Endothelial cell of umbilical vein (primary cell): ENCODE measurements at regions not wholly inside any gene's neighbourhood (a gene's known extent, or its start where the extent isn't known, plus 50 kb on each side); places are given as distances from the start of the nearest gene placed in this dataset.

Experiments
- BruUV-seq: library from RNA; stranded (reverse); fragments of 400-500 nt; replicated peaks from 2 replicates; lab custom pipeline; 2021; lab: Mats Ljungman, UMichigan
- CTCF ChIA-PET: fragments of 300-600, 350-600 bp; sonication (Branson Sonifier 250); formaldehyde crosslinking; loops from one replicate; lab custom pipeline; 2021; ENCODE audit warnings: antibody characterized with exemption, inconsistent platforms; lab: Charles Lee
- POLR2A ChIA-PET: fragments of 300-600, 350-600 bp; sonication (Branson Sonifier 250); formaldehyde crosslinking; loops from one replicate; lab custom pipeline; 2021; ENCODE audit warnings: antibody characterized with exemption, inconsistent platforms; lab: Charles Lee
- DNase-seq: peaks from one replicate; pipeline ENCODE4 v3.0.0-alpha.2; 2011; ENCODE audit warnings: low read depth, low spot score
- FAIRE-seq: peaks from 2 replicates; lab custom pipeline; 2011; peaks lifted over from hg19 to GRCh38; lab: Jason Lieb, UNC
- H2AFZ ChIP-seq: 2 replicates; pipeline ENCODE4 v1.6.0; 2012; ENCODE audit warnings: low read depth, low read length, control low read depth, inconsistent platforms
- H3K27ac ChIP-seq: 2 replicates; pipeline ENCODE4 v1.5.1; 2011; ENCODE audit warnings: low read depth, mild to moderate bottlenecking, control low read depth, low read length, moderate library complexity; ENCODE audit not compliant: insufficient read depth
- H3K27me3 ChIP-seq, 2 experiments: 2 replicates each; pipeline versions ENCODE4 v1.6.0 to v1.6.1; 2011; ENCODE audit warnings: low read length in 2 of 2, mixed read lengths in 1 of 2; ENCODE audit not compliant: control insufficient read depth in 2 of 2, insufficient read depth in 2 of 2
- H3K36me3 ChIP-seq, 2 experiments: 2 replicates in 1 of 2; 3 replicates in 1 of 2; pipeline ENCODE4 v1.5.1; 2011; ENCODE audit warnings: low read length in 2 of 2, mild to moderate bottlenecking in 1 of 2, moderate library complexity in 1 of 2; ENCODE audit not compliant: control insufficient read depth in 2 of 2, insufficient read depth in 2 of 2; ENCODE audit errors: extremely low read depth in 1 of 2
- H3K4me1 ChIP-seq: 3 replicates; pipeline ENCODE4 v1.5.1; 2011; ENCODE audit warnings: mild to moderate bottlenecking, low read length; ENCODE audit not compliant: control insufficient read depth, insufficient read depth; ENCODE audit errors: extremely low read depth
- H3K4me2 ChIP-seq: 2 replicates; pipeline ENCODE4 v1.6.1; 2011; ENCODE audit warnings: low read length, control low read depth, mixed read lengths; ENCODE audit not compliant: insufficient read depth
- H3K4me3 ChIP-seq, 3 experiments: fragments of 200-600 bp in 1 of 3; sonication (generic), shearing (Covaris generic) in 1 of 3; replicated peaks in 1 of 3; 2 replicates each; pipeline ENCODE4 v1.5.1; 2011 to 2016; ENCODE audit warnings: control low read depth in 3 of 3, low read length in 3 of 3, mild to moderate bottlenecking in 2 of 3, inconsistent platforms in 1 of 3, low read depth in 1 of 3, moderate library complexity in 1 of 3; ENCODE audit not compliant: insufficient read depth in 1 of 3
- H3K79me2 ChIP-seq: 2 replicates; pipeline ENCODE4 v1.6.0; 2012; ENCODE audit warnings: low read length, inconsistent platforms; ENCODE audit not compliant: control insufficient read depth, insufficient read depth
- H3K9ac ChIP-seq: replicated peaks from 2 replicates; pipeline ENCODE3; 2011; ENCODE audit warnings: low read length, control low read depth; ENCODE audit not compliant: insufficient read depth; ENCODE audit errors: extremely low read depth
- H3K9me1 ChIP-seq: replicated peaks from 3 replicates; pipeline ENCODE4 v1.6.0; 2011; ENCODE audit warnings: mild to moderate bottlenecking, low read length; ENCODE audit not compliant: control insufficient read depth, insufficient read depth; ENCODE audit errors: extremely low read depth
- H3K9me3 ChIP-seq: replicated peaks from 2 replicates; pipeline ENCODE4 v1.5.1; 2012; ENCODE audit warnings: low read length, inconsistent platforms; ENCODE audit not compliant: control insufficient read depth, insufficient read depth
- H4K20me1 ChIP-seq: replicated peaks from 2 replicates; pipeline ENCODE3; 2011; ENCODE audit warnings: mild to moderate bottlenecking, low read length; ENCODE audit not compliant: control insufficient read depth, insufficient read depth; ENCODE audit errors: extremely low read depth
- EZH2 ChIP-seq: IDR thresholded peaks from 2 replicates; pipeline ENCODE4 v1.6.1; 2012; ENCODE audit warnings: borderline replicate concordance, low read depth, mild to moderate bottlenecking, moderate library complexity, low read length, inconsistent platforms; ENCODE audit not compliant: severe bottlenecking
- FOS ChIP-seq: IDR thresholded peaks from 2 replicates; pipeline ENCODE4 v1.6.1; 2011; ENCODE audit warnings: mild to moderate bottlenecking, low read length, moderate library complexity, borderline replicate concordance; ENCODE audit not compliant: insufficient read depth
- GATA2 ChIP-seq: IDR thresholded peaks from 2 replicates; pipeline ENCODE4 v1.7.0; 2011; ENCODE audit warnings: low read depth, mild to moderate bottlenecking, moderate library complexity, mixed read lengths, low read length; ENCODE audit not compliant: insufficient read length, insufficient read depth
- JUN ChIP-seq: IDR thresholded peaks from 2 replicates; pipeline ENCODE4 v1.6.1; 2011; ENCODE audit warnings: borderline replicate concordance, low read depth; ENCODE audit not compliant: insufficient read length, insufficient read depth
- MYC ChIP-seq: IDR thresholded peaks from one replicate; pipeline ENCODE4 v1.6.1; 2011; ENCODE audit warnings: mild to moderate bottlenecking, low read depth, low read length
- POLR2A ChIP-seq: IDR thresholded peaks from 2 replicates; pipeline ENCODE4 v1.6.1; 2012; ENCODE audit warnings: low read depth, mild to moderate bottlenecking, control low read depth, low read length
- POLR2AphosphoS5 ChIP-seq: IDR thresholded peaks from 2 replicates; pipeline ENCODE4 v1.6.1; 2012; ENCODE audit warnings: low read depth, mild to moderate bottlenecking, control low read depth, low read length, moderate library complexity; ENCODE audit not compliant: insufficient read depth
- dilution Hi-C: fragments of 300-500 bp; cut with MboI; formaldehyde crosslinking; loops from one replicate; pipeline ENCODE4 v1.15.0; 2019; ENCODE audit warnings: low sequenced_read_pairs; ENCODE audit not compliant: extremely low pct_ligation_motif_present
- intact Hi-C: fragments of 100-400 bp; cut with micrococcal nuclease; formaldehyde crosslinking; loops from one replicate; pipeline ENCODE4 v1.10.0; 2022
- TF ChIP-seq, protein P1 (sequence below), 2 donors: IDR thresholded peaks; 1 replicate in 1 of 2; 2 replicates in 1 of 2; pipeline ENCODE4 v1.5.1; 2011; ENCODE audit warnings: low read length in 2 of 2, mild to moderate bottlenecking in 2 of 2, moderate library complexity in 2 of 2, control low read depth in 1 of 2, inconsistent platforms in 1 of 2, low read depth in 1 of 2; ENCODE audit not compliant: insufficient read depth in 1 of 2; ENCODE audit errors: extremely low read depth in 1 of 2
- TF ChIP-seq, protein P2 (sequence below): IDR thresholded peaks from 2 replicates; pipeline ENCODE4 v1.6.1; 2011; ENCODE audit not compliant: insufficient read depth, insufficient read length

DNA sequence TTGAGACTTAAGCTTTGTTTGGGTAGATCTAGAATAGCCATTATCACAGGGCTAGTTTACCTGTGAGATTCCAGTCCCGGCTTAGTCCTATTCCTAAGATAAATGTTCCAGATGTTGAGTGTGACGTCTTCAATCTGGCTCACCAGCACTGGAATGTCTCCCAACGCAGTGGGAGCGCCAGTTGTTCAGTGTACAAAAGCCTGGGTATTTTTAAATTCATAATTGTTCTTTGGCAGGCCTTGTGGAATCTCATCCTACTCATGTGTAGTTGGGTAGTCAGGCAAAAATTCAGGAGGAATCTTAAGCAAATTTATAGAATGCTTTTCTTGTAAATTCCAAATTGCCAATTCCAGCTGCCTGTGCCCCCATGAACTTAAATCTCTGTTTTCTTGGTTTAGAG, 272.6 kb upstream of the KCNN2 start:
- DNase-seq, result no peak
- H3K9me1 ChIP-seq, result no peaks in the 10 kb centered on the region
- no peak overlapping the region for H3K9ac ChIP-seq
- dilution Hi-C loops, result no loop called here
- H3K9me3 ChIP-seq, result no peaks in the 10 kb centered on the region
- TF ChIP-seq, protein P1, sequence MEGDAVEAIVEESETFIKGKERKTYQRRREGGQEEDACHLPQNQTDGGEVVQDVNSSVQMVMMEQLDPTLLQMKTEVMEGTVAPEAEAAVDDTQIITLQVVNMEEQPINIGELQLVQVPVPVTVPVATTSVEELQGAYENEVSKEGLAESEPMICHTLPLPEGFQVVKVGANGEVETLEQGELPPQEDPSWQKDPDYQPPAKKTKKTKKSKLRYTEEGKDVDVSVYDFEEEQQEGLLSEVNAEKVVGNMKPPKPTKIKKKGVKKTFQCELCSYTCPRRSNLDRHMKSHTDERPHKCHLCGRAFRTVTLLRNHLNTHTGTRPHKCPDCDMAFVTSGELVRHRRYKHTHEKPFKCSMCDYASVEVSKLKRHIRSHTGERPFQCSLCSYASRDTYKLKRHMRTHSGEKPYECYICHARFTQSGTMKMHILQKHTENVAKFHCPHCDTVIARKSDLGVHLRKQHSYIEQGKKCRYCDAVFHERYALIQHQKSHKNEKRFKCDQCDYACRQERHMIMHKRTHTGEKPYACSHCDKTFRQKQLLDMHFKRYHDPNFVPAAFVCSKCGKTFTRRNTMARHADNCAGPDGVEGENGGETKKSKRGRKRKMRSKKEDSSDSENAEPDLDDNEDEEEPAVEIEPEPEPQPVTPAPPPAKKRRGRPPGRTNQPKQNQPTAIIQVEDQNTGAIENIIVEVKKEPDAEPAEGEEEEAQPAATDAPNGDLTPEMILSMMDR (IDR thresholded peaks at IDR 0.05; ENCODE audit: extremely low read depth in 1 of 2, insufficient read depth in 1 of 2, low read depth in 1 of 2, low read length in 2 of 2), result no peak
- TF ChIP-seq EZH2, result no peak
- TF ChIP-seq, protein P2, sequence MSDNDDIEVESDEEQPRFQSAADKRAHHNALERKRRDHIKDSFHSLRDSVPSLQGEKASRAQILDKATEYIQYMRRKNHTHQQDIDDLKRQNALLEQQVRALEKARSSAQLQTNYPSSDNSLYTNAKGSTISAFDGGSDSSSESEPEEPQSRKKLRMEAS, result no peak
- no peak for TF ChIP-seq MYC
- TF ChIP-seq POLR2A, result no peak
- TF ChIP-seq FOS, result no peak
- TF ChIP-seq GATA2, result no peak
- TF ChIP-seq JUN, result no peak
- no peak for TF ChIP-seq POLR2AphosphoS5
- POLR2A ChIA-PET, result no interaction called here
- no peaks in the 10 kb centered on the region for H3K36me3 ChIP-seq
- no peak overlapping the region for H3K27ac ChIP-seq
- no peaks in the 10 kb centered on the region for H4K20me1 ChIP-seq
- BruUV-seq, result no TSS peak
- no peak for FAIRE-seq
- no peaks in the 10 kb centered on the region for H3K79me2 ChIP-seq
- CTCF ChIA-PET, result interaction anchor here (1.4 kb wide), 1 partner anchor 477 kb away, joined by 3 read pairs; no protein-coding TSS in a partner anchor
- no peak overlapping the region for H3K4me3 ChIP-seq
- no peaks in the 10 kb centered on the region for H3K27me3 ChIP-seq
- no peaks in the 10 kb centered on the region for H3K4me1 ChIP-seq
- no peak overlapping the region for H2AFZ ChIP-seq
- no peak overlapping the region for H3K4me2 ChIP-seq
- intact Hi-C loops, result no loop called here
